NCI-H524 (cell line): ENCODE measurements at regions not wholly inside any gene's neighbourhood (a gene's known extent, or its start where the extent isn't known, plus 50 kb on each side); places are given as distances from the start of the nearest gene placed in this dataset.
A peak's percentile ranks its signal among the peaks of the same experiment; 100 is the strongest.

Source experiments
- DNase-seq, 2 experiments: peaks; one replicate each; lab custom pipeline; 2025; lab: John Stamatoyannopoulos, UW

DNA sequence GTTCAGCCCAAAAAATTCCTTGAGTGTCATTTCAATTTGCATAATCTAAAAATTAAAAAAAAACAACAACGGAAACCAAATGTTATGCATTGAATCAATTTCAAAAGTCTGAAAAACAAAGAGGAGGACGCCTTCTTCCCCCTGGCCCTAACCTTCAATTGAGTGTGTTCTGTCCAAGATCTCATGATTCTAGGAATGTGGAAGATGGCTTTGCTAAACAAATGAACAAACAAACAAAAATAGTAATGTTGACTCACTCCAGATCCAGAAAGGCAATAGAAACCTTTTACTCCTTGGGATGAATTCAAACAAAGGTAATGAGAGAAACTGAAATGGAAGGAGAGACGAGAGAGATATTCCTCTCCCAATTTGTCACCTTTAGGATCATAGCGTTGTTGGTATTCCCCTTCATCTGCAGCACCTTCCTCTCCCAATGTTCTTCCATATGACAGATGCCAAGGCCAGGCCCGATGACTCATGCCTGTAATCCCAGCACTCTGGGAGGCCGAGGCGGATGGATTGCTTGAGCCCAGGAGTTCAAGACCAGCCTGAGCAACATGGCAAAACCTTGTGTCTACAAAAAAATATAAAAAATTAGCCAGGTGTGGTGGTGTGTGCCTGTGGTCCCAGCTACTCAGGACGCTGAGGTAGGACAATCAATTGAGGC lies 109.2 kb upstream of the ADGRF1 start:
- DNase-seq = no peak

DNA sequence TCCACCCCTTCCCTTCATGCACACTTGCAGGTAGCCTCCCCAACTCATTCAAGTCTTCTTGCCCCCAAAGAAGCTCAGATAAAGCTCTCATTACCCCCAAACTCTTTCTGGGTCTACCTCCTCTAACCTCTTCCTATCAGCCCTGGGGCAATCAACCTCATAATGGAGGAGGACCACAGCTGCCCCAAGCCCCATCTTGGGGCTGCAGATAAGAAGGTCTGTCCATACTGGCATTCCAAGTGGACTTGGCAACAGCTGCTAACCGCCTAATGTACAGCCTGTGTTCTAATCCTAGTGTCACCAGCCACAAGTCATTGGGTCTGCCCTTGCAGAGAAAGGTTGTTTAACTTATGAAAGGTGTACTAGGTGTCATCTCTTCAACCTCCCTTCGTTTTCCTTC lies 107.4 kb upstream of the ADGRF1 start:
- no peak for DNase-seq

DNA sequence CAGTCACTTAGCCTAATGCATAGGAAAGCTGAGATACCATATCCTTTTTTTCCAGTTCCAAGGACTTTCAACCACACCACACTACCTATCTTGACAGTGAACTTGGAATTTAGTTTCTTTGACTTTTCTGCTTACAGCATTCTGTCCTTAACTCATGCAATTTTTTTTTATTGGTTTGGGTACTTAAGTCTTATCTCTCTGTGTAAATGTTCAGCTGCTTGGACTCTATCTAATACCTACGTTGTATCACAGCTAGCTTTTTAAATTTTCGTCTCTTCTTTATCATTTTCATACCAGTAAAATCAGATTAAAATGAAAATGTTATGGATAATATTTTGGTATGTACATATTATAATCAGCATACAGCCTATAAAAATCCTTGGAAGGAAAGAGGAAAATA lies 106.9 kb upstream of the ADGRF1 start:
- no peak for DNase-seq

DNA sequence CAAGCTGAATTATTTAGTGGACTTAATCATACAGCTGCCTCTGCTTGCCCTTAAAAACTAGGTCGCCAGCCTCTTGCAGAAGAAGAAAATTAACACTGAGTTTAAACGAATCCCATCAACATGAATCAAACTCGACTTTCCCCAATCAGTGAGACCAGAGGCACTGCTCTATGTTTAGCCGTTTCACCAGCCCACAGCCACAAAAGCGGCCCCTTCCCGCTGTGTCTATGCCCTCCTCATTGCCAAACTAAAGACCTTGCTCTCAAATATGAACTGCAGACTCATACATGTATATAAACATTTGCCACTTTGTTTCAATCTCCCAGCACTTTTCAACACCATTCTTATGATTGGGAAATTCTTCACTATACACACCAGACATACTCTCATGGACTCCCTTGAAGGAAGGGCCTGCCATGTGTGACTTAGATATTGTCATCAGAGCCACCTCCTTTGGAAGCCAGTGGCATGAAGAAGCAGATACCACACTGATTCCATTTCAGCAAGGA lies 105.8 kb upstream of the ADGRF1 start:
- no peak for DNase-seq

DNA sequence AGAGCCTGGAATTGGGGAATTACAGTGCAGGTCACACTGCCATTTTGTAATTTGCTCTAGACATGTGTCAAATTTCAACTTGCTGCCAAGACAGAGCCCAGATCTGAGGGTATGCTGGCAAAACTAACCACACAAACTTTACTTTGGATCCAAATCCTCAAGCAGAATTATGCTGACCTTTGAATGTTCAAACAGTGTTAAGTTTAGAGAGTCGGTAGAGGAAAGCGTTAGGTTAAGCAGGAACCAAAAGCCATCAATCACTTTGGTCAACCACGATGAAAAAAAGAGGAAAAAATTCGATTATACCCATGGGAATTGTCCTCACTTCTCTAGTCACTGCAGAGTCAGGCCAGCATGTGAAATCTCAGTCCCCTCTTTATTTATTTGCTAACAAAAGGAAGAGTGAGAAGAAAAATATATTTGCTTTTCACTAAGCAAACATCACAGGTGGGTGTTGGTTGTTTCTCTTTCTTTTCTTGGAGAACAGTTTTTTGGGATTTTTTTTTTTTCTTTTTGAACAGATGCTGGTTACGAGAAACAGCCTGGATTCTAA lies 105.1 kb upstream of the ADGRF1 start:
- no peak for DNase-seq

DNA sequence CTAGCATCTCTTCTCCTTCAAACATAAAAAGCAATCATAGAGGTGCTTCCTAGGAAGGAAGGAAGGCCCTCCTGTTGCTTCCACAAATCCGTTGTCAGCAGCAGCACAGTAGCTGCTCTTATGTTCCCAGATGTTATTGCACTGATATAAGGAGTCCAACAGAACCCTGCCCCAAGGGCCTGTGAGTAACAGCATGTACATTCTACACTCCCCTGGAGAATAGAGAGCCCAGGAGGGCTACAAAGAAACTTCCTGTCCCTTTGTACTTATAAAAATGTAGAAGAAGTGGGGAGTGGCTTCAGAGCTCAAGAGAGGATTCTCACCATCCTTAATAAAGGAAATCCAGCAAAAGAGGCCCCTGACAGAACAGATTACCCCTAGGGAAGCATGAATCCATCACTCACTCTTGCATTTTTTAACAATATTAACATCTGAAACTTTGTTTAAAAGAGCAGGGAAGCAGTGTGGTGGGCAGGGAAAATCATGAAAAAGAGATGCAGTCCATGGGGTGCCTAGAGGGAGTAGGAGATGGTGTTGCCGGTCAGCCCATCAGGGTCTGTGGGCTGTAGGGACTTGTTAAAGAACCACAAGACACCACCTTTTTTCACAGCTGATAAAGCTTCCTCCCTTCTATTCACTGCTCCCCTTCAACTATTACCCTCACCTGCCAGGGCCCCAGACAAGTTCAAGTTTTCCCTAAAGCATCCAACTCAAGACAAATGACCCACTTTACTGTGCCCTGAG lies 104.5 kb upstream of the ADGRF1 start:
- no peak for DNase-seq

DNA sequence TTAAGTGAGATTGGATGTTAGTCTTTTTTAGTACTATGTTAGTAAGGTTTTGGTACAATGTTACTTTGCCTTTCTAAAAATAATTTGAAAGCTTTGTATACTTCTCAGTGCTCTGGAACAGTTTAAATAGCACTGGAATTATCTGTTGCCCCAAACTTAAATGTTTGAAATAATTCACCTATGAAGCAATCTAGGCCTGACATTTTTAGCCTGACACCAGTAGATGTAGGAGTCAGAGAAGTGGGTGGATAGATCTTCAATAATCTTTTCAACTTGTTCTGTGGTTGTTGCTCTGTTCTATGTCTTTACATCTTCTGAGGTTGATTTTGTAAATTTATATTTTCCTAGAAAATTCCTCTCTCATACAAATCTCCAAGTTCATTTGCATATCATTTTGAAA lies 103.1 kb upstream of the ADGRF1 start:
- DNase-seq = no peak

DNA sequence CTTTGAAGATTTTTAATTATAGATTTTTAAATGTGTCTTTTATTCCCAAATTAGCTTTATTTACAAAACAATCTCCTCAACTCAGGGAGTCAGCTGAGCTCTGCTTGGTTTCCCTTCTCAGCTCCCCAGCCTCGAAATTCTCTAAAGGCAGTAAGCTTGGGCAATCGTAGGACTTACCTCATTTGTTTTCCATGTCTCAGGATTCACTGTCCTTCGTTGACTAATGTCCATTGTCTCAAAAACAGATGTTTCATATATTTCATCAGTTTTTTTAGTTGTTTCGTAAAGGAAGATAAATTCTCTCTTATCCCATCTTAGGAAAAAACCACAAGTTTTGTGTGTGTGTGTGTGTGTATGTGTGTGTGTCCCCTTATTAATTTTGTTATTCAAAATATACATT lies 102.2 kb upstream of the ADGRF1 start:
- no peak for DNase-seq

DNA sequence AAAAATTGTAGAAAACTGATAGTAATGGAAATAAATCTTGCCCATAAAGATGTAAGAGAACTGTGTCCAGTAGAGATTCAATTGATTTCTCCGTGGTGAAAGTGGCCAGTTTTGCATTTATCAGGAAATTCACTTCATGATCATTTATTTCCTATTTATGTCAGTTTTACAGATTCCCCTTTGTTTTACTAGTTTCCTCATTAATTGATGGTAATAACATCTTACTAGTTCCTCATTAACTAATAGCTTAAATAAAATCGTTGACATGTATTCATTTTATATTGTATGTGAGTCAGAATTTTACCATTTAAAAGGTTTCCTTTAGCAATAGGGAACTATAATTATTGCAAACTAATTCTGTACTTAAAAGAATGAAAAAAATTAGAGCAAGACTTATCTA lies 99.8 kb upstream of the ADGRF1 start:
- no peak for DNase-seq

DNA sequence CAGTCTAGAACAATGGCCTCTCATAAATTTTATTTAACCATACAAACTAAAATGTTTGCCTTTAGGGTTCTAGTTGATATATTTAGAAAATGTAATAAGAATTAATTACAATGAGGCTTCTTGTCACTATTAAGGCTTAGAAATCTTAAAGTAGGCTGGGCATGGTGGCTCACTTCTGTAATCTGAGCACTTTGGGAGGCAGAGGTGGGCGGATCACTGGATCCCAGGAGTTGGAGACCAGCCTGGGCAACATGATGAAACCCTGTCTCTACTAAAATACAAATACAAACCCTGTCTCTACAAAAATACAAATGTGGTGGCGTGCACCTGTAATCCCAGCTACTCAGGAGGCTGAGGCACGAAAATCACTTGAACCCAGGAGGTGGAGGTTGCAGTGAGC lies 99.0 kb upstream of the ADGRF1 start:
- no peak for DNase-seq

DNA sequence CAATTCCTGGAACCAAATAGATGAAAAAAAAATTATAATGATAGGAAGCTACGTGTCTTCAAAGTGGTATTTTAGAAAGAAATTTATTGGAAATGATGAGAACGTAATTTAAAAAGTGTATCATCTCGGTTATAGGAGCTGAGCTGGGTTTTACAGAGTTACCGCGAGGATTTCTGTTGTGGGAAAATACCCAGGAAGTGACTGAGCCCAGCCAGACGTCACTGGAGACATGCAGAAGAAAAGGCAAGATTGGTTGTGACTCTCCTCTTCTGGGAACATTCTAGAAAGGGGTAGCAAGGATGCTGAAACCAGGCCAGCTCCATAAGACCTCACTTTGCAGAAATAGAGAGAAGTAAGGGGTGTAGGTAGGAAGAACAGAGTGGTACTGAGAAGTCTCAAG lies 95.9 kb upstream of the ADGRF1 start:
- DNase-seq = no peak

DNA sequence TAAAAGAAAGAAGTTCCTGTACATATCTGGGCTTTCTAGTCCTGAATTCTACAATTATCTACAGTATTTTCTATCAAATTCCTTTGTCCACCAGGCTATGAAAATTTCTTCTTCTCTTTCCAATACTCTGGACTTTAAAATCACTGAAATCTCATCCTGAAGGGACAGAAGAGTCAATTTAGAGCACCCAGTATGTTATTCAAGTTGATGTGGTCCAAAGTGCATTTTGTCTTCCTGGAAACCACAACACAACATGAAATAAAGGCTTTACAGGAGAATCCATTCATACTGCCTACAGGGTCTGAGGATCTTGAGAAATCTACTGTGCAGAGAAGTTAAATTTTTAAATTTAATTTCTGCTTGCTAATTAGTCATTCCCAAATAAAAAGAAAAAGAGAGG lies 94.9 kb upstream of the ADGRF1 start:
- no peak for DNase-seq

DNA sequence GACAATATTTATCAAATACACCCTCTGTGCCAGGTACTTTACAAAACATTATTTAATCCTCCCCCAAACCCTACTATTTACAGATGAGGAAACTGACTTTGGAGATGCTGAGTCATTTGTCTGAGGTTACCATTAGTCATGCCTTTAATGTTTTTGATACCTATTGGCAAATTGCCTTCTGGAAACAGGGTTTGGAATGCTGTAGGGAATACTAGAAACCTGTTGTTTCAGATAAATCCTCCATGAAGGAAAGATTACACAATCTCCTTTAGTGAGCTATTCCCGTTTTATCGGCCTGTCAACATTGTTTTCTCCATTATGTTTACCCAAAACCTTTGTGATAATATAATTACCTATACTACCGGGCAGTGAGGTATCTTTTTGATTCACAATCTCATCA lies 93.6 kb upstream of the ADGRF1 start:
- DNase-seq = no peak

DNA sequence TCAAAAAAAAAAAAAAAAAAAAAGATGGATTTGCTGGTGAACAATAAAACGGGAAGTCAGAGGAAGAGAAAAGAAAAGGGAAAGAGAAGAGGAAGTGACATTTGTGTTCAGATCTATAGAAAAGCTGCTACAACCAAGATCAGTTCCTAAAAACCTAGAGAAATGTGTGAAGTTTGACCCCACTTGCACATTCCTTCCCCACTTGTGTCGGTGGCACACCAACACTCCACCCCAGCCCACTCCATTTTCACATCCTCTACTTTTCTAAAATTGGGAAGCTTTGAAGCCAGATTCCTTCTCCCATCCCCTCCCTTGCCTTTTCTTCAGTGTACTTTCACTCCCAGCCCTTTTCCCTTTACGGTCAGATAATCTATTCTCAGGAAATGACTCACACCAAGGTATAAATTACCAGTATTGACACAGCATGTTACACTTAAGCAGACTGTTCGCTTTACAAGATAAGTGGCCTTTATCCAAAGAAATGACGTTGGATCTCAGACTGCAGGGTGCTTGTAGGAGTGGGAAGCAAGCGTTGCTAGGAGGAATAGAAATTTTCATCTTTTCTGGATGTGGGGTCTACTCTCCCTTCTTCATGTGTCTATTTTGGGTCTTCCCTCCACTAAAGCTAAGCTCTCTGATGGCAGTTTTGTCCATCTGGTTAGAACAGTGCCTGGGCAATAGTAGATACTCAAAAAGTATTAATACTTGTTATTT lies 92.5 kb upstream of the ADGRF1 start:
- peak in 1 of 2 experiments; percentile 21 for DNase-seq

DNA sequence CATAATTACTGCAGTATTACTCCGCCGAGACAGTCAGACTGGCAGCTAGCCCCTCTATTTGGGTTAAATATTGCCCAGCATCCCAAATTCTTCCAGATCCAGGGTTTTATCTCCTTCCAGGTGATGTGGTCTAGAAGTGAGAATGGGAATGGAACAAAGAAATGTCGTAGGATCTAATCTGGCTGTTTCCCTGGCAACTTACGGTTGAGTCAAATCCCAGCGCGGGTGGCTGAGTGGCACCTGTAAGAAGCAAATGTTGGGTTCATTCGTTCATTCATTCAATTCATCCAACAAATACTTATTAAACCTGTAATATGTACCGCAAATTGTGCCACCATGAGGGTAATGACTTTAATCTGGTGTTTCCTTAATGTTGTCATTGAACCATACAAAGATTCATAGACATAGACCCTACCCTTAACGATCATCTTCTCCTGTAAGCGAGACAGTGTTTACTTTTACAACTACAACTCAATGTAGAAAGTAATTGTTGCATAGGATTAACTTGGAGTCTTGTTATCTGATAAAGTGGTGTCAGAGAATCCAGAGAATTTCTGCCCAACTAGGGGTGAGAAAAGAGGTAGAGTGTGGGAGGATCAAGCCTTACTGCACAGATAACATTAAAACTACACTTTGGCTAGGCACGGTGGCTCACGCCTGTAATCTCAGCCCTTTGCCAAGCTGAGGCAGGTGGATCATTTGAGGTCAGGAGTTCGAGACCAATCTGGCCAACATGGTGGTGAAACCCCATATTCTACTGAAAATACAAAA lies 91.3 kb upstream of the ADGRF1 start:
- no peak for DNase-seq

DNA sequence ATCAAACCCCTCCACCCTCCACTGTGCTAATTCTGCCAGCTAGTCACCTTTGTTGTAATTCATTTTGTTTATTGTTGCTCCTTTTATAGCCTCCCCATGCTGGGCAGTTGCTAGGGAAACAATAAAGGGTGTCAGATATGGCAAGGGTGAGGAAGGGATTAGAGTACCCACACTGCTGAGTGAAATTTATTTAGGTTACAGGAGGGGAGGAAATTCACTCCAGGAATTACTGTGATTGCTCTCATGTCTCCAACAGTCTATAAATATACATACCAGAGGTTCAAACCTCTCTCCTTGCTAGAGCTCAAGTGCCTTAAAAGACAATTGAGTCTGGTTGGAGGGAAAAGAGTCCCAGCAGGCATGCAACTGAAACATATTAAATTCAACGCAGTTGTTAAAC lies 90.6 kb upstream of the ADGRF1 start:
- no peak for DNase-seq

DNA sequence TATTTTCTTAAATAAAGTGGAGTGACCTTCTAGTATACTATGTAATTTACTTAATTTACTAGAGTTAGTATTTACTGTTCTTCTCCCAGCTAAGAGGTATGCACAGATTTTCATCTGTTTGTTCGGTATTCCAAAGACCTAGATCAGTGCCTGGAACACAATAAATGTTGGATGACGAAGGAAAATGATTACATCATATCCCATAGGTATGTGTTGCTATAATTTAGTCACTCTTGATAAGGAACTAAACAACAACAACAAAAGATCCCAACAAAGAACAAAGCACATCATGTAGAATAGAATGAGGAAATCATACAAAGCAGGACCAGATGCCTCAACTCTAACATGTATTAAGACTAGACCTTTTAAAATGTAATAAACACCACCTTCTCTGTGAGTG lies 89.6 kb upstream of the ADGRF1 start:
- no peak for DNase-seq

DNA sequence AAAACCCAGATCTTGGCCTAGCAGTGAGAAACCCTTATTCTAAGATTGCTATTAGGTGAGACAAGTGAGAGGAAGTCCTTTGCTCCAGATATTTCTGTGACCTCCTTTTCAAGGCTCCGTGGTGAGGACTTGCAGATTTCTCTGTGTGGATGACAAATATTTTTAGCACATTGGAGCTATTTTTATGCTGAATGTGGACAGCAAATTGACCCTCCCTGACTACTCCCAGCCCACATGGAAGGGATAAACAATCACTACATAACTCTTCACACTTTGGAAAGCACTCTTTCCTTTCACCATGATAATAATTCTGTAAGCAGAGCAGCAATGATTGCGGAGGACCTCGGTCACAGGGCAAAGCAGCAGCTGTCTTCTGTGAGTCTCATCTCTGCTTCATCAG lies 88.0 kb upstream of the ADGRF1 start:
- no peak for DNase-seq

DNA sequence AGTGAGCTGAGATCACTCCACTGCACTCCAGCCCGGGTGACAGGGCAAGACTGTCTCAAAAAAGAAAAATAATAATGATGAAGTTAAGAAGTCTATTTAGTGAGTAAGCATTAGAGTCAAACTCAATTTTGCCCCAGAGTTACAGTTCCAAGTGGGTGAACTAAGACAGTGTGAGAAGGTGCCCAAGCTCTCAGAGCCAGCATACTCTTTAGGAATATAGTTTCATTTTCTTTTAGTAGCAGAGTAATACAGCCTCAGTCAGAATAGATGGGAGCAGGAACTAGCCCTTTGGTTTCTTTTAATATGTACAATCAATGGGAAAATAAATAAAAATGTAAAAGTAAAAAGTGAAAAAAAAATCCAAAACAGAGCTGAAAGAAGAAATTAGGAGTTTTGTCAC lies 87.0 kb upstream of the ADGRF1 start:
- no peak for DNase-seq

DNA sequence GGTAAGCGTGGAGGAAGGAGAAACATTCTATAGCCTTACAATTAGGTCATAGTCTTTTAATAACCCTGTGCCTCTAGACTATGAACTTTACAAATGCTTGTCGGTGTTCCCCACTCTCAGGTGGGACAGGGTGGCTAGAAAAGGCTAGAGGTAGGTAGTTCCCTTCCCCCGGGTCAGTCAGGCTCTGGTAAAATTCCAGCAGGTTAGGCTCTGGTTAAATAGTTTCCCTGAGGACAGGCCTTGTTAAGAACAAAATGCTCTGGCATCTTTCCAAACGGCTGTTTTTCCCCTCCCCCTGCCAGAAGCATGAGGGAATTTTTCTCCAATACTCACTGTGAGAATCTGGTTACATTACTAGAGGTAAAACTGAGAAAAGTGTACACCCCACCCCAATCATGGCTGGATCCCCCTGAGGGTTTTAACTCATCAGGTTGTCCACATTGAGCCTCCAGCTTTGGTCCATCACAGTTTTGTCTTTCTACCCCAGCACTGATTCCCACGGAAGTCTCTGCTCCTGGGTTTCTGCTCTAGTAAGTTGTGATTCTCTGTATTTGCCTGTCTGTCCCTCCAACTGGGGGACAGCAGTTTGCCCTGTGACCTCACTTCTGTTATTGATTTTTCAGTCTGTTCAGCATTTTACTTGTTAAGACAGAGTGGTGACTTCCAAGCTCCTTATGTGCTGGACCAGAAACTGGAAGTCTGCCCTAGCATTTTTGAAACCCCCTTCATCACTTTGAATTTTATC lies 84.7 kb upstream of the ADGRF1 start:
- DNase-seq = peak in 1 of 2 experiments; percentile 20

DNA sequence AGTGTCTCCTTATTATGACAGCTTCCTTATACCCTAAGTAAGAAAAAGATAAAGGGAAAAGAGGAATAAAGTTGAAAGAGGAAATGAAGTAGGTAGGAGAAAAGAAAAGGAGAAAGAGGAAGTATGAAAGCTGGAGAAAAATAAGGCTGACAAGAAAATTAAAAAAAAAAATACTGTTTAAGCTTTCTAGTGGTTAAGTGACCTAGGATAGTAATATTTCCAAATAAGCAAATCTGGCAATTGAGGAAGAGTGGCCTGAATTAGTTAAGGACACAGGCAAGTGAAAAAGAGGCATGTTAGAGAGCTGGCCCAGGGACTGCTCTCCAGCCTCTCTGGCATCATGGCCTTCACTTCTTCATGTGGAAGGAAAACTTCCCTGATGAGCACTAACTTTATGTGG lies 76.5 kb upstream of the ADGRF1 start:
- DNase-seq = no peak
